Epithelial cell of proximal tubule (primary cell): ENCODE measurements at regions not wholly inside any gene's neighbourhood (a gene's known extent, or its start where the extent isn't known, plus 50 kb on each side); places are given as distances from the start of the nearest gene placed in this dataset.
"Not testable (repeated sequence)": the region's sequence is repeated elsewhere in the genome, so short reads cannot be mapped to it uniquely, and the experiment has no call there.

Experiments used
- DNase-seq: peaks from one replicate; pipeline ENCODE4 v3.0.0-alpha.2; 2011; ENCODE audit warnings: low read depth
- H3K4me3 ChIP-seq: 2 replicates; pipeline ENCODE4 v1.5.1; 2011; ENCODE audit warnings: low read depth, mild to moderate bottlenecking, low read length
- TF ChIP-seq, protein P1 (sequence below): conservative IDR thresholded peaks from 2 replicates; pipeline ENCODE4 v1.5.1; 2012; ENCODE audit warnings: low read depth, mild to moderate bottlenecking, low read length

DNA sequence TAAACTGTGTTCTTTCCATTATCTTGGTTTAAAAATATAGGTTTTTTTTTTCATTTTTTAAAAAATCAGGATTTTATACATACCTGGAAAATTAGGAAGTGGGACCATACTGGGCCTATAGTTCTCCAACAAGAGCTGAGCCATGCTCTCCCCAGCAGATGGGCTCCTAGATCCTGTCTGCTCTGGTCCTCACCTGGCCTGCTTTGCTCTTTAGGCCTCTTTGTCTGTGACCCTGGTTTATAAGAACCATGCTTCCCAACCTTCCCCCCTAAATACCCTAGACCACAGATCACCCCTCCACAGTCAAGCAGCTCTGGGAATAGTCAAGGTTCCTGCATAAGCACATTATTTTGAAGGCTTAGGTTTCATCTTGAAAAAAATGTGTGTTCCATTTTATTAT lies 185.0 kb upstream of the TSHZ3 start:
- TF ChIP-seq, protein P1, sequence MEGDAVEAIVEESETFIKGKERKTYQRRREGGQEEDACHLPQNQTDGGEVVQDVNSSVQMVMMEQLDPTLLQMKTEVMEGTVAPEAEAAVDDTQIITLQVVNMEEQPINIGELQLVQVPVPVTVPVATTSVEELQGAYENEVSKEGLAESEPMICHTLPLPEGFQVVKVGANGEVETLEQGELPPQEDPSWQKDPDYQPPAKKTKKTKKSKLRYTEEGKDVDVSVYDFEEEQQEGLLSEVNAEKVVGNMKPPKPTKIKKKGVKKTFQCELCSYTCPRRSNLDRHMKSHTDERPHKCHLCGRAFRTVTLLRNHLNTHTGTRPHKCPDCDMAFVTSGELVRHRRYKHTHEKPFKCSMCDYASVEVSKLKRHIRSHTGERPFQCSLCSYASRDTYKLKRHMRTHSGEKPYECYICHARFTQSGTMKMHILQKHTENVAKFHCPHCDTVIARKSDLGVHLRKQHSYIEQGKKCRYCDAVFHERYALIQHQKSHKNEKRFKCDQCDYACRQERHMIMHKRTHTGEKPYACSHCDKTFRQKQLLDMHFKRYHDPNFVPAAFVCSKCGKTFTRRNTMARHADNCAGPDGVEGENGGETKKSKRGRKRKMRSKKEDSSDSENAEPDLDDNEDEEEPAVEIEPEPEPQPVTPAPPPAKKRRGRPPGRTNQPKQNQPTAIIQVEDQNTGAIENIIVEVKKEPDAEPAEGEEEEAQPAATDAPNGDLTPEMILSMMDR, result no peak
- H3K4me3 ChIP-seq, result no peak overlapping the region
- no peak for DNase-seq

DNA sequence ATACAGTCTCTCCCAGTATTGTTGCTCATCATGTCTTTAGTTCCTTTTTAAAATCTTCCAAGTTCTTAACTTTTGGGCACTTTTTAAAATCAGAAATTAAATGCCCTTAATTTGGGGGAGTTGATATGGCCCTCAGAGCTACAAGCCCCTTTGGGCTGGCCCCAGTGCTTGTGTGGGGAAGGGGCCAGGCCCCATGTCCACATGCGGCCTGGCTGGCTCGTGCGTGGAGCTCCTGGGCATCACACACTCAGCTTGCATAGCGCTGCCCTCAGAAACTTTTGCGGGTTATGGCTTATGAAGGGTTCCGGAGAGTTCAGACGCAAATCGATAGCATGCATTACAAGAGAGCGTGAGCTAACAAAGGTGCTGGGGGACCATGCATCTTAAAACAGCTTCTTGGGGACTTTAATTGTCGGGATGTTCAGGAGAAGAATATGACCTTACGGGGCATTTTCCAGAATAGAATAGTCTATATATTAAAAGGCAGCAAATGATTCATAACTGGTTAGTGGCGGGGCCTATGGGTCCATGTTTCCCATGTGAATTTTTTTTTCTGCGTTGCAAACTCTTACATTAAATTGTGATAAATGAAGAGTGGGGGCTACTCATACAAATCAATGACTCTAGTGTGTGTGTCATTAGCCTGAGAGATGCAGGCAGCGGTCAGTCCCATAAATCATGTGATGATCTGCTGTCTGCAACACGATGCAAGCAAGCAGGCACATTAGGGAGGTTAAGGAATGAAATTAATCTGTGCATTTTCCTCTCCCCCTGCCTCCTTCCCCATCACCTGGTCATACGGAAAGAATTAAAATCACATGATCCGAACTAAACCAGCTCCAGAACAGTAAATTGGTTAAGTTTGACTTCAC lies 185.8 kb upstream of the TSHZ3 start:
- no peak overlapping the region for H3K4me3 ChIP-seq
- no peak for DNase-seq
- TF ChIP-seq, protein P1, result no peak

DNA sequence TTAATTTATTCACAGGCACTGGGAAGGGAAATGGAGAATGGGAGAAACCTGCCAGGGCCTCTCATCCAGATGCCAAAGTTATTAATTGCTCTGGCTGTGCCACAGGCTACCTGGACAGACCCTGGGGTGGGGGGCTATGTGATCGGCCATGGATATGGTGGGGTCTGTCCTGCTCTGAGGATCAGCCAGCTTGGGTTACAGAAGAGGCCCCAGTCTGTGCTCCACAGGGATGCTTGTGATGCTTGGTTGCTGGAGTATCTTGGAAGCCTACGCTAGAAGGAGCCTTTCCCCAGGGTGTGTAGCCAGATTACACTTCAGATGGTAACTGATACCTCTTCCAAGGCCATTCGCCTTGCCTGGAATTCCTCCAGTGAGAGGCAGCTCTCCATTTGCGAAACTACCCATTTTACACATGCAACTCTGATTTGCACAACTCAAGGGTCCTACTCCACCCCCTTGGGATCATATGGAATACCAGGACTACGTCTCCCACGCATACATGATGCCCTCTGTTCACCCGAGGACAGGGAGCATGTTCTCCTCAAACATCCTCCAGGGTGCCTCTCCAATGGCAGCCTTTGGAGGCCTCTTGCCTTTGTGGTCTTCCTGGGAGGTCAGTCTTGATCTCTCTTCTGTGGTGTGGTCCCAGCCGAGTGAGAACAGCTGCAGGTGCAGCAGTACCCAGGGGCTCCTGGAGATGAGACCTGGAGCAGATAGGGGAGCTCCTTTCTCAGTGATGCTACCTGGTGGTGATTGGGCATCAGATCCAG lies 186.6 kb upstream of the TSHZ3 start:
- H3K4me3 ChIP-seq, result no peak overlapping the region
- no peak for DNase-seq

DNA sequence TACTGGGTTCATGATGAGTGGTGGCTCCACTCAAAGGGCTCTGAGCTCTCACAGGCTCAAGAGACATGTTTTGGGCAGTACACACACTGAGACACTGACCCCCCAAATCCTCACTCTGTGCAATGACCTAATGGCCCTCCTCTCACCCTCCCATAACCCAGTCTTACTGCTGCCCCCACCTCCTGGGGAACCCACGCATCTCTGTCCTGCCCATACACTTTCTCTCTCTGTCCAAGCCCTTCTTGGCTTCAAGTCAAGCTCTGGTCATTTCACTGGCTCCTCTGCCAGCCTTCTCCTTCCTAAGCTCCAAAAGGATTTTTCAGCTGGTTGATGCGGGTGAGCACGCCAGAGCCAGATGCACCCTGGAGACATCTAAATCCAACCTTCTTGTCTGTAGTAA lies 187.9 kb upstream of the TSHZ3 start:
- TF ChIP-seq, protein P1, result no peak
- no peak overlapping the region for H3K4me3 ChIP-seq
- DNase-seq, result no peak

More for the DNA sequence above, 186.6 kb upstream of the TSHZ3 start:
- TF ChIP-seq, protein P1, result no peak

DNA sequence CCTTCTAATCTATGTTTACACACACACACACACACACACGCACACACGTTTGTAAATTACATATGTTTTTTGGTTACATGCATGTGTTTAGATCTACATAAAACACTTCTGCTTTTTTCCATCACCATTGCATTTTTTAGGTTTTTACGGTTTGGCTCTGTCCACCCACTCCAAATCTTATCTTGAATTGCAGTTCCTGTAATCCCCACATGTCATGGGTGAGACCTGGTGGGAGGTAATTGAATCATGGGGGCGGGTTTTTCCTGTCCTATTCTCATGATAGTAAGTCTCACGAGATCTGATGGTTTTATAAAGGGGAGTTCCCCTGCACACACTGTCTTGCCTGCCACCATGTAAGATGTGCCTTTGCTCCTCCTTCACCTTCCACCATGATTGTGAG lies 188.7 kb upstream of the TSHZ3 start:
- DNase-seq, H3K4me3 ChIP-seq: not testable (repeated sequence)

DNA sequence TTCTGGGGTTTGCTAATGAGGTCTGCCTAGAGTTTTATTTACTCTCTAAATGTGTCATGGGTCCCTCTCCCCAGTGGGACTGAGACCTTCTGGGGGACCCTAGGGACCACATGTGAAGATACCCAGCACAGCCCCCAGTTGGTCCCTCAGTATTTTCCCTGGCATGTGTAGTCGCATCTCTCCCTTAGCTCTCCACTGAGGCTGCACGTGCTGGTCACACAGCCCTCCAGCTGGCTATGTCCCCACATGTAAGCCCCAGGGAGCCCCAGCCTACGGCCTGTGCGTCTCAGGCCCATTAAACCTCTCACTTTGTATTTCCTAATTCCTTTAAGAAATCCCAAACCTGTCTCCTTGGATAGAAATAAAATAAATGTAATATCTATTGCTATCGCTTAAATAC lies 189.6 kb upstream of the TSHZ3 start:
- H3K4me3 ChIP-seq, result no peak overlapping the region
- DNase-seq, result no peak
- TF ChIP-seq, protein P1, result no peak

DNA sequence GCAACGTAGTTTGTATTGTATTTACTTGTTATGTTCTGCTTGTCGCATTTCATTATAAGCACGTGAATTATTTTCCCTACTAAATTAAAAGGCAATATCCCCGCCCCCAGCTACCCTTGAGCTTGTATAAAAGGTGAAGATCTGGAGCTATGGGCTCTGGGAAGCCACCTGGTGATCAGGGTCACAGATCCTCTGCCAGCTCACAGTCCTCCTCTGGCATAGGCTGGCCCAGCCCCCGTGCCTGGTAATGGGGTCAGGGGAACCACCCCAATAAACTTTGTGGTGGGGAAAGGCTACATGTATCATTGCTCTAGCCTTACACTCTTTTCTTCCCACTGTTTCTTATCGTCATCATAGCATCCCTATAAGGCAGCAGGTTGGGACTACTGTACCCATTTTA lies 190.2 kb upstream of the TSHZ3 start:
- TF ChIP-seq, protein P1, result no peak
- no peak for DNase-seq
- no peak overlapping the region for H3K4me3 ChIP-seq
